Testis (tissue), 2 donors: ENCODE measurements at regions not wholly inside any gene's neighbourhood (a gene's known extent, or its start where the extent isn't known, plus 50 kb on each side); places are given as distances from the start of the nearest gene placed in this dataset.

ENCODE experiments used
- DNase-seq: peaks from one replicate; pipeline ENCODE4 v3.0.0-alpha.2; 2019
- H3K27ac ChIP-seq, 2 donors: fragments of 200-600 bp; sonication (generic); one replicate each; pipeline ENCODE4 v1.5.1; 2019
- H3K27me3 ChIP-seq: fragments of 200-600 bp; sonication (generic); one replicate; pipeline ENCODE4 v1.5.1; 2019
- H3K36me3 ChIP-seq: fragments of 200-600 bp; sonication (generic); one replicate; pipeline ENCODE4 v1.5.1; 2017; ENCODE audit warnings: low read depth; ENCODE audit errors: missing control alignments
- H3K4me1 ChIP-seq: fragments of 200-600 bp; sonication (generic); one replicate; pipeline ENCODE4 v1.5.1; 2019
- H3K4me3 ChIP-seq, 2 donors: fragments of 200-600 bp; sonication (generic); one replicate each; pipeline ENCODE4 v1.5.1; 2017 to 2019
- H3K9me3 ChIP-seq: fragments of 200-600 bp; sonication (generic); one replicate; pipeline ENCODE4 v1.5.1; 2017
- POLR2A ChIP-seq: fragments of 450-650 bp; IDR thresholded peaks from one replicate; pipeline ENCODE4 v1.6.1; 2017; ENCODE audit warnings: antibody characterized with exemption, mild to moderate bottlenecking, moderate library complexity
- WGBS, 2 donors: methylation state at CpG; one replicate each; pipeline ENCODE4 v1.1.5; 2018; 5-methylcytosine and 5-hydroxymethylcytosine counted together
- intact Hi-C: fragments of 100-400 bp; cut with DNase I; formaldehyde crosslinking; loops from one replicate; pipeline ENCODE4 v1.15.1; 2023; ENCODE audit warnings: low total_unique reads
- TF ChIP-seq, protein P1 (sequence below), 3 experiments: fragments of 450-650 bp in 2 of 3; fragments of 200-600 bp in 1 of 3; sonication (generic) in 1 of 3; IDR thresholded peaks; one replicate each; pipeline ENCODE4 v1.5.1; 2016 to 2019; ENCODE audit warnings: antibody characterized with exemption in 3 of 3, mild to moderate bottlenecking in 2 of 3, moderate library complexity in 1 of 3

DNA sequence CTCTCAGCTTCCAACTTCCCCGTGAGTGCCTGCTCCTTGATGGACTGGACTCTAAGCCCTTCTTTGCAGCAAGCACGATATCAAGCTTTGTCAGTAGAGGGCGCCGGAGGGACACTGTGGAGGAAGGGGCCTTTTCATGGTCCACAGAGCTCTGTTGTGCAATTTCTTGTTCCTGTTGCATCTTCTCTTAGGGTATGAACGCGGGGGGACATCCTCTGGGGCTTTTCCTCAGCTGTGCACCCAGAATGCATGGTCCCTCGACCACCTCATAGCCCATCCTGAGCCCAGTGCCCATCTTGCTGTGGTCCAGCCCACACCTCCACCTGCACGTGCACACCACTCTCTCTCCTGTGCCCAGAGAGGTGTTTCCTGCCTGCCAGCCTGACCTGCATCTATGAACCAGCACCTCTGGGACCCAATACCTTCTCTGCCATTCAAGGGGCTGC lies 556.8 kb downstream of the PTPRU start:
- Histone ChIP-seq H3K36me3 (no peaks in the 10 kb centered on the region), H3K4me3 (no peak overlapping the region), H3K4me1 (no peaks in the 10 kb centered on the region), H3K27ac (no peak overlapping the region), H3K9me3 (no peaks in the 10 kb centered on the region), H3K27me3 (no peaks in the 10 kb centered on the region)
- TF ChIP-seq POLR2A = no peak
- TF ChIP-seq, protein P1, sequence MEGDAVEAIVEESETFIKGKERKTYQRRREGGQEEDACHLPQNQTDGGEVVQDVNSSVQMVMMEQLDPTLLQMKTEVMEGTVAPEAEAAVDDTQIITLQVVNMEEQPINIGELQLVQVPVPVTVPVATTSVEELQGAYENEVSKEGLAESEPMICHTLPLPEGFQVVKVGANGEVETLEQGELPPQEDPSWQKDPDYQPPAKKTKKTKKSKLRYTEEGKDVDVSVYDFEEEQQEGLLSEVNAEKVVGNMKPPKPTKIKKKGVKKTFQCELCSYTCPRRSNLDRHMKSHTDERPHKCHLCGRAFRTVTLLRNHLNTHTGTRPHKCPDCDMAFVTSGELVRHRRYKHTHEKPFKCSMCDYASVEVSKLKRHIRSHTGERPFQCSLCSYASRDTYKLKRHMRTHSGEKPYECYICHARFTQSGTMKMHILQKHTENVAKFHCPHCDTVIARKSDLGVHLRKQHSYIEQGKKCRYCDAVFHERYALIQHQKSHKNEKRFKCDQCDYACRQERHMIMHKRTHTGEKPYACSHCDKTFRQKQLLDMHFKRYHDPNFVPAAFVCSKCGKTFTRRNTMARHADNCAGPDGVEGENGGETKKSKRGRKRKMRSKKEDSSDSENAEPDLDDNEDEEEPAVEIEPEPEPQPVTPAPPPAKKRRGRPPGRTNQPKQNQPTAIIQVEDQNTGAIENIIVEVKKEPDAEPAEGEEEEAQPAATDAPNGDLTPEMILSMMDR (IDR thresholded peaks at IDR 0.05) = peak; percentile 51 to 73 (median 61)
- intact Hi-C loops = no loop called here
- 7 to 18% methylated on average over 8 of the region's 8 CpGs for WGBS, 2 donors
- DNase-seq = peak; percentile 92

DNA sequence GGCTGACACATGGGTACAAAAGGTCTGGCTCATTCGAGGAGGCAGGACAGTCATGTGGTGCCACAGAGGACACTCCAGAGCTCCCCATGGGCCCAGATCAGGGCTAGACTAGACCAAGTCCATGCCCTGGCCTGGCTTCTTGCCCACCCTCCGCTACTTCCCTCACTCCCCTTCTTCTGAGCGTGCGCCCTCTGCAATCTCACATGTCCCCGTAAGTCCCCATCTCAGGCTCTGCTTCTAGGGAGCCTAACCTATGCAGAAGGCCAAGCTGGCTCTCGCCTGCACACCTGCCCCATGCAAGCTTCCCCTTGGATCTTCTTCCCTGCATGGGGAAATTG lies 553.6 kb downstream of the PTPRU start:
- TF ChIP-seq POLR2A = no peak
- TF ChIP-seq, protein P1 (IDR thresholded peaks at IDR 0.05) = no peak
- Histone ChIP-seq H3K4me3 (no peak overlapping the region), H3K27ac (no peak overlapping the region), H3K27me3 (no peaks in the 10 kb centered on the region), H3K9me3 (no peaks in the 10 kb centered on the region), H3K36me3 (no peaks in the 10 kb centered on the region), H3K4me1 (no peaks in the 10 kb centered on the region)
- intact Hi-C loops = no loop called here
- 77 to 90% methylated on average over 5 to 6 of the region's 6 CpGs for WGBS, 2 donors
- DNase-seq = no peak

DNA sequence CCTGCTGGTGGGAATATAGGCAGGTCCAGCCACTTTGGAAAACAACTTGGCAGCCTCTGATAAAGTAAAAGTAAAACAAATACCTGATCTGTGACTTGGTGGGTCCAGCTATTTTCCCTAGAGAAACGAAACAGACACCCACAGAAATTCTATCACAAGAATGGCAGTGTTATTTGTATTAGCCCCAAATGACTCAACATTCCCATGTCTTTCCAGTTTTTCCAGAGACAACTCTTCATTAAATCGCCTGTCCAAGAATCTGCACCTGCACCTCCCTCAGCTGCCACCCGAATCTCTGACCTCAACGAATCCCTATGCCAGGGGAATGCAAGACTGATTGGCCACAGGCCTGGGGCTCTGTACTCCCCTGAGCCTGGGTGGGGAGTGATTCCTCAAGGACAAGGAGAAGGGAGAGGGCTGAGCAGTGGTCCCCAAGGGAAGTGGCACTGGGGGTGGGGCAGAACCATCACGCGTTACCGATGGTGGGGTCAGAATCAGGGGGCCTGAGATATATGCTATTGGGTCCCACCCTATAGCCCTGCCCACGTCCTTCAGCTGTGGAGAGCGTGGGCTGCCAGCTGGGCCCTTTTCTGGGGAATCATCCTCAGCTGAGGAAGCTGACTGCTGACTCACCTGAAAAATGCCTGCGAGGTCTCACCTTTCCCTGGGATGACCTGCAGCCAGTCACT lies 553.0 kb downstream of the PTPRU start:
- WGBS, 2 donors = 58 to 79% methylated on average over 7 to 10 of the region's 10 CpGs
- TF ChIP-seq, protein P1 (IDR thresholded peaks at IDR 0.05) = no peak
- TF ChIP-seq POLR2A = no peak
- Histone ChIP-seq H3K4me1 (no peaks in the 10 kb centered on the region), H3K27me3 (no peaks in the 10 kb centered on the region), H3K36me3 (no peaks in the 10 kb centered on the region), H3K27ac (no peak overlapping the region), H3K9me3 (no peaks in the 10 kb centered on the region), H3K4me3 (no peak overlapping the region)
- no peak for DNase-seq
- intact Hi-C loops = no loop called here

DNA sequence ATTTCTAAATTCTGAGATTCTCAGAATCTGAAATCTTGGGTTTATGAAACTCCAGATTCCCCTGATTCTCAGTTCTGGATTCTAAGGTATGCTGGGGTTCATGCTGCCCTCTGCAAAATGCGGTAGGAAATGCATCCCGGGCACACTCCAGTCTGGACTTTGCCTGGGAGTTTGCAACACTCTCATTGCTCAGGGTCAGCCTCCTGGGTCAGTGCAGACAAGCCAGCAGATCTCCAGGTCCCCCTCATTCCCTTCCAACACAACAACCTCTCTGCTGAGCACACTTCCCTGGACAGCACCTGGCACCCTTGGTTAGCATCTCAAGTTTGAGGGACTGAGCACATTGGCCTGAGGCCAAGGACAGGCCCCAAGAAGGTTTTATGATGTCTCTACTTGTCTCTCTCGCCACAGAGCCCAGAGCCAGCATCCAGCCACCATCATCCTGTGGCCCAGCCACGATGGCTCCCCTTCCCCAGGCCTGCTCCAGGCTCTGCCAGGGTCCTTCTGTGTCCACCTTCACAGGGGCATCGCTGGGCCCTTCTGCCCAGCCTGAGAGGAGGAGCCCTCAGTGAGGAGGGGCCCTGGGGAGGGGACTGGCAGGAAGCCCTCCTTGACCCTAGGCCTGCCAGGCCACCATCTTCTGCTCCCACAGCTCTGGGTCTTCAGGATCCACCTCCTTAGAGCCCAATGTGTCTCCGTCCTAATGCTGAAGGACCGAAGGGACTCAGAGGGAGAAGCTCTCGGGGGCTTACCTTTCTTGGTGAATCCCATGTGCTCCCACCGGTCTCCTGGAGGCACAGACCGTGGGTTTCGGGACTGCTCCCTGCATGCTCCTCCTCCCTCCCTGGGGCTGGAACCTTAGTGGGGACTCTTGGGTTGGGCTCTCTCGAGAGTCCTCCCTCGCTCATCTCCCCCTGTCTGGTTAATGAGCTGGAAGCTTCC lies 550.7 kb downstream of the PTPRU start:
- DNase-seq = no peak
- H3K36me3 ChIP-seq = no peaks in the 10 kb centered on the region
- H3K27ac ChIP-seq = no peak overlapping the region
- intact Hi-C loops = no loop called here
- 87 to 90% methylated on average over 13 of the region's 13 CpGs for WGBS, 2 donors
- H3K4me3 ChIP-seq = no peak overlapping the region
- H3K4me1 ChIP-seq = no peaks in the 10 kb centered on the region
- no peak for TF ChIP-seq POLR2A
- TF ChIP-seq, protein P1 (IDR thresholded peaks at IDR 0.05) = no peak
- no peaks in the 10 kb centered on the region for H3K9me3 ChIP-seq
- no peaks in the 10 kb centered on the region for H3K27me3 ChIP-seq
